Mesenchymal stem cell (in vitro differentiated cells and primary cell): ENCODE measurements at regions not wholly inside any gene's neighbourhood (a gene's known extent, or its start where the extent isn't known, plus 50 kb on each side); places are given as distances from the start of the nearest gene placed in this dataset.

ENCODE experiments used
- DNase-seq: peaks from one replicate; pipeline ENCODE4 v3.0.0-alpha.2; 2013
- H2AFZ ChIP-seq: one replicate; pipeline ENCODE4 v1.6.1; 2013; ENCODE audit warnings: low read depth, mild to moderate bottlenecking, control low read depth, inconsistent platforms, low read length, moderate library complexity
- H2AK5ac ChIP-seq: 2 replicates; pipeline ENCODE4 v1.6.1; 2013; ENCODE audit warnings: low read length, moderate library complexity, mild to moderate bottlenecking, inconsistent platforms; ENCODE audit not compliant: severe bottlenecking
- H2BK120ac ChIP-seq: one replicate; pipeline ENCODE4 v1.6.1; 2013; ENCODE audit warnings: low read depth, mild to moderate bottlenecking, inconsistent platforms, low read length, moderate library complexity
- H2BK12ac ChIP-seq, 2 experiments: one replicate each; pipeline ENCODE4 v1.6.1; 2013; ENCODE audit warnings: inconsistent platforms in 2 of 2, low read length in 2 of 2, mild to moderate bottlenecking in 2 of 2, moderate library complexity in 2 of 2, control low read depth in 1 of 2
- H2BK15ac ChIP-seq: one replicate; pipeline ENCODE4 v1.6.1; 2013; ENCODE audit warnings: mild to moderate bottlenecking, low read depth, inconsistent platforms; ENCODE audit not compliant: poor library complexity, severe bottlenecking
- H2BK5ac ChIP-seq: 2 replicates; pipeline ENCODE4 v1.6.1; 2013; ENCODE audit warnings: low read depth, mild to moderate bottlenecking, low read length, control low read depth, inconsistent platforms; ENCODE audit not compliant: poor library complexity, severe bottlenecking
- H3K14ac ChIP-seq, 2 experiments: one replicate each; pipeline ENCODE4 v1.6.1; 2013; ENCODE audit warnings: inconsistent platforms in 2 of 2, low read length in 2 of 2, control low read depth in 1 of 2, mild to moderate bottlenecking in 1 of 2, moderate library complexity in 1 of 2
- H3K18ac ChIP-seq, 2 experiments: one replicate each; pipeline ENCODE4 v1.6.1; 2013; ENCODE audit warnings: inconsistent platforms in 2 of 2, low read length in 2 of 2, control low read depth in 1 of 2, low read depth in 1 of 2, mild to moderate bottlenecking in 1 of 2
- H3K23ac ChIP-seq, 2 experiments: one replicate each; pipeline ENCODE4 v1.6.1; 2013; ENCODE audit warnings: inconsistent platforms in 2 of 2, low read length in 2 of 2, mild to moderate bottlenecking in 2 of 2, moderate library complexity in 2 of 2, control low read depth in 1 of 2
- H3K27ac ChIP-seq: 2 replicates; pipeline ENCODE4 v1.5.1; 2013; ENCODE audit warnings: mild to moderate bottlenecking, moderate library complexity, low read length, control low read depth, inconsistent platforms; ENCODE audit not compliant: poor library complexity, severe bottlenecking
- H3K27me3 ChIP-seq, 2 experiments: 2 replicates each; pipeline versions ENCODE4 v1.6.1 to v1.7.0; 2013; ENCODE audit warnings: low read length in 2 of 2, mild to moderate bottlenecking in 2 of 2, moderate library complexity in 2 of 2, control low read depth in 1 of 2, inconsistent platforms in 1 of 2; ENCODE audit not compliant: control insufficient read depth in 1 of 2, insufficient read depth in 1 of 2
- H3K36me3 ChIP-seq, 2 experiments: 2 replicates each; pipeline versions ENCODE4 v1.6.1 to v1.7.0; 2013; ENCODE audit warnings: low read length in 2 of 2, control low read depth in 1 of 2, inconsistent platforms in 1 of 2, low read depth in 1 of 2, mild to moderate bottlenecking in 1 of 2; ENCODE audit not compliant: insufficient read depth in 2 of 2, control insufficient read depth in 1 of 2
- H3K4ac ChIP-seq, 2 experiments: one replicate each; pipeline ENCODE4 v1.6.1; 2013; ENCODE audit warnings: inconsistent platforms in 2 of 2, low read length in 2 of 2, mild to moderate bottlenecking in 2 of 2, moderate library complexity in 2 of 2, control low read depth in 1 of 2, low read depth in 1 of 2
- H3K4me1 ChIP-seq: 2 replicates; pipeline ENCODE4 v1.6.1; 2013; ENCODE audit warnings: low read depth, low read length, control low read depth; ENCODE audit not compliant: control insufficient read depth, insufficient read depth
- H3K4me2 ChIP-seq: 2 replicates; pipeline ENCODE4 v1.6.1; 2013; ENCODE audit warnings: low read length, mild to moderate bottlenecking, inconsistent platforms; ENCODE audit not compliant: poor library complexity, severe bottlenecking
- H3K4me3 ChIP-seq, 2 experiments: 2 replicates each; pipeline versions ENCODE4 v1.5.1 to v1.7.0; 2013; ENCODE audit warnings: low read length in 2 of 2, mild to moderate bottlenecking in 2 of 2, control low read depth in 1 of 2, low read depth in 1 of 2; ENCODE audit not compliant: insufficient read depth in 1 of 2
- H3K79me1 ChIP-seq: replicated peaks from 2 replicates; pipeline ENCODE4 v1.6.1; 2013; ENCODE audit warnings: mild to moderate bottlenecking, control low read depth, low read length, inconsistent platforms; ENCODE audit not compliant: poor library complexity, severe bottlenecking
- H3K9ac ChIP-seq: 2 replicates; pipeline ENCODE4 v1.7.0; 2013; ENCODE audit warnings: mild to moderate bottlenecking, low read length, moderate library complexity
- H3K9me3 ChIP-seq: 2 replicates; pipeline ENCODE4 v1.7.0; 2013; ENCODE audit warnings: mild to moderate bottlenecking, low read length; ENCODE audit not compliant: control insufficient read depth
- H4K8ac ChIP-seq: one replicate; pipeline ENCODE4 v1.6.1; 2013; ENCODE audit warnings: inconsistent platforms, mild to moderate bottlenecking, low read length, moderate library complexity
- H4K91ac ChIP-seq: one replicate; pipeline ENCODE4 v1.6.1; 2013; ENCODE audit warnings: mild to moderate bottlenecking, low read length, inconsistent platforms
- WGBS: methylation state at CpG from one replicate; pipeline ENCODE4 v1.1.7; 2013; ENCODE audit warnings: mixed read lengths; 5-methylcytosine and 5-hydroxymethylcytosine counted together

DNA sequence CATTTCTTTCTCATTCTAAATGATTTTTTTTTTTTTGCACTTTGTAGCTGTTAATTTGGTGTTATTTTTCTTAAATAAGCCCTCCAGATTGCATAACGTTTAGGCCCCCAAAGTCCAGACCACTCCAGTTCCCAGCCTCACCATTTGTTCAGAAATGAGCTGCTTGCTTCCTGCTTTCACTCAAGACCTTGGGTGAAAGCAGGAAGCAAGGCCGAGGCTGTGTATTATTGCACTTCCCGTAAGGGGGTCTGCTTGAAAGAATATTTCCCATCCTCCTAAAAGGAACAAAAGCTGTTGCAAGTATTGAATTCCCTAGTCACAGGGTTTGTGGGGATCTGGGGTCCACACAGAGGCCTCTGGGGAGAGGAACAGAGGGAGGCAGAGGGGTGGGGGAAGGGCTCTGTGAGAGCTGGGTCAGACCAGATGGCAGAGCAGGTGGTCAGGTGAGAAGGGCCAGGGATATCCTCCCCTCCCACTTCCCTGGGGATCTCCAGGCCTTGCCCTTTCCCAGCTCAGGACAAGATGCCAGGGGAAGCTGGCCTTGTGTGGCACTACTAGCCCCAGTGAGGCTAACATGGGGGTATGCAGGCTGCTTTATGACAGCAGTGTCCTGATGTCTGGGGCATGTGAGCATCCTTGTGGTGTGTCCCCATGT, 51.6 kb upstream of the MYEOV start:
- Histone ChIP-seq H2BK15ac (no peak overlapping the region), H4K8ac (peak overlapping the region; percentile 39), H2BK12ac (peak overlapping the region in 1 of 2 experiments; percentile 14), H3K4me2 (no peak overlapping the region), H3K27me3 (peaks cover 22 to 53% of the 10 kb centered on the region in 2 experiments), H3K79me1 (no peaks in the 10 kb centered on the region), H4K91ac (peak overlapping the region; percentile 21), H2BK5ac (no peak overlapping the region), H3K4me3 (no peak overlapping the region), H2AFZ (no peak overlapping the region), H3K4me1 (peaks cover 2% of the 10 kb centered on the region), H3K4ac (no peak overlapping the region), H3K27ac (no peak overlapping the region), H3K14ac (no peak overlapping the region), H2BK120ac (no peak overlapping the region), H3K36me3 (no peaks in the 10 kb centered on the region), H3K9me3 (no peaks in the 10 kb centered on the region), H3K23ac (no peak overlapping the region), H3K18ac (no peak overlapping the region), H3K9ac (no peak overlapping the region), H2AK5ac (no peak overlapping the region)
- 11% methylated on average over 1 of the region's 3 CpGs for WGBS
- DNase-seq = no peak

DNA sequence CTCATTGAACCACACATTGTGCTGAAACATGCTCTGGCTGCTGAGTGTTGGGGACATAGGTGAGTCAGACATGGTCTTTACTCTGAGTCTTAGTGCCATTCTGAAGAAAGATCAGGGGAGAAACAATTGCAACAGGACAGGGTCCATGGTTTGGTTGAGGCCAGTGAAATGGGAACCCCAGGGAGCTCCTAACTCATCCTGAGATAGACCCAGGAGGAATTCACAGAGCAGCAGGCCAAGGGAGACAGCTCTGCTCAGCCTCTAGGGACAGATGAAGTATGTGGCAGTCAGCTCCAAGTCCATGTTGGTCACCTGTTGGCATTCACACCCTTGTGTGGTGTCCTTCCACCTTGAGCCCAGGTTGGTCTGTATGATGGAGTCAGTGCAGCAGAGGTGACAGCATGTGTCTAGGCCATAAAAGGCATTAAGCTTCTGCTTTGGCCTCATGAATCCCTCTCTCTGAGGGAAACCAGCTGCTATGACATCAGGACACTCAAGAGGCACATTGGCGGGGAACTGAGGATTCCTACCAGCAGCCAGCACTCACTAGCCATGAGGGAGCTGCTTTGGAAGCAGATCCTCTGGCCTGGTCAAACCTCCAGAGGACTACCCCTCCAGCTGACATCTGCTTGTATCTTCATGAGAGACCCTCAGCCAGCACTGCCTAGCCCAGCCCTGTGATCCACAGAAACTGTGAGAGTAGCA, 50.3 kb upstream of the MYEOV start:
- peaks cover 2% of the 10 kb centered on the region for H3K4me1 ChIP-seq
- H2AK5ac ChIP-seq = no peak overlapping the region
- no peak for DNase-seq
- H3K23ac ChIP-seq = no peak overlapping the region
- H3K27ac ChIP-seq = no peak overlapping the region
- no peak overlapping the region for H3K9ac ChIP-seq
- H3K18ac ChIP-seq = no peak overlapping the region
- H3K4me2 ChIP-seq = no peak overlapping the region
- H2BK15ac ChIP-seq = no peak overlapping the region
- H3K4me3 ChIP-seq = no peak overlapping the region
- H4K91ac ChIP-seq = no peak overlapping the region
- no peak overlapping the region for H4K8ac ChIP-seq
- no peaks in the 10 kb centered on the region for H3K79me1 ChIP-seq
- H3K4ac ChIP-seq = no peak overlapping the region
- peaks cover 35 to 59% of the 10 kb centered on the region in 2 experiments for H3K27me3 ChIP-seq
- H2BK12ac ChIP-seq = no peak overlapping the region
- no peaks in the 10 kb centered on the region for H3K9me3 ChIP-seq
- H3K14ac ChIP-seq = no peak overlapping the region
- no peak overlapping the region for H2AFZ ChIP-seq
- 90% methylated on average over 1 of the region's 1 CpG for WGBS
- H2BK5ac ChIP-seq = no peak overlapping the region
- no peak overlapping the region for H2BK120ac ChIP-seq
- no peaks in the 10 kb centered on the region for H3K36me3 ChIP-seq
